Stimulated activated CD4-positive, alpha-beta T cell treated with anti-CD3 and anti-CD28 coated beads, Interleukin-1b, Interleukin-23, amount 100 ng/mL, for 4 hours (primary cell): ENCODE measurements at regions not wholly inside any gene's neighbourhood (a gene's known extent, or its start where the extent isn't known, plus 50 kb on each side); places are given as distances from the start of the nearest gene placed in this dataset.

Experiments
- DNase-seq, 2 donors: peaks; one replicate each; pipeline ENCODE4 v3.0.0-alpha.2; 2020; ENCODE audit warnings: low read depth in 2 of 2

DNA sequence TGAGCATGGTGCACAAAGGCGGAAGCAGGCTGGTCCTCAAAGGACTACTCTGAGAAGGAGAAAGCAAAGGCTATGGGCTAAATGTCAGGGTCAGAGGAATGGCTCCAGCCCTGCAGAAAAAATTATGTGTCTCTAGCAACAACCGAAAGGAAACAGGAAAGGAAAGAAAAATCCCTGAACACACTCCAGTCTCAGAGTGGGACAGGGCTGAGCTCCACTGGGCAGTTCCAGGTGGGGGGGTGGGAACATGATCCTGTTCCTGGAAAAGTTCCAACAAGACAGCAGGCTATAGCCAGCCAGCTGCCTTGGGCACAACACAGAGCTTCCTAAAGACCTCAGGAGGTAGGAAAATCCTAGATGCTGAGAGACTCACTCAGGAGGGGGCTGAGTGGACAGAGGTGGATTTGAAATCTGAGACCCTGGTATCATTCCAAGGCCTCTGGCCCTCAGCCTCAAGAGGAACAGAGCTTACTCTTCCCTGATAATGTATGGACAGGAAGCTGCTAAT, 1088.2 kb downstream of the TBC1D22A start:
- no peak for DNase-seq

DNA sequence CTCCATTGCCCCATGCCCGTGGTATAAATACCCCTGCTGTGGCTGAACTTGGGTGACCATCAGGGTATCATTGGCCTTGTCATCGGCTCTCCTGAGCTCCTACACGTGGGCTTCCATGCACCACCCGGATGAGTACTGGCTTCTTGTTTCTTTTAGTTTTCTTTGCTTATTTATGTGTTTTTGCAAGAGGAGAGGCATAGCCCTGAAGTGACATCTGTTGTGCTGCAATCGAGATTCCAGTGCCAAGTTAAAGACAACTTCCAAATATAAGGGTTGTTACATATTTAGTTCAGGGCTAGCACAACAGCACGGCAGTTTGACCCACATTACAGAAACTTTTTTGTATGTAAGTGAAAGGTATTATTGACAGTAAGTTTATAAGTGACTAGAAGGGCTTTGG, 1087.1 kb downstream of the TBC1D22A start:
- DNase-seq, result no peak

DNA sequence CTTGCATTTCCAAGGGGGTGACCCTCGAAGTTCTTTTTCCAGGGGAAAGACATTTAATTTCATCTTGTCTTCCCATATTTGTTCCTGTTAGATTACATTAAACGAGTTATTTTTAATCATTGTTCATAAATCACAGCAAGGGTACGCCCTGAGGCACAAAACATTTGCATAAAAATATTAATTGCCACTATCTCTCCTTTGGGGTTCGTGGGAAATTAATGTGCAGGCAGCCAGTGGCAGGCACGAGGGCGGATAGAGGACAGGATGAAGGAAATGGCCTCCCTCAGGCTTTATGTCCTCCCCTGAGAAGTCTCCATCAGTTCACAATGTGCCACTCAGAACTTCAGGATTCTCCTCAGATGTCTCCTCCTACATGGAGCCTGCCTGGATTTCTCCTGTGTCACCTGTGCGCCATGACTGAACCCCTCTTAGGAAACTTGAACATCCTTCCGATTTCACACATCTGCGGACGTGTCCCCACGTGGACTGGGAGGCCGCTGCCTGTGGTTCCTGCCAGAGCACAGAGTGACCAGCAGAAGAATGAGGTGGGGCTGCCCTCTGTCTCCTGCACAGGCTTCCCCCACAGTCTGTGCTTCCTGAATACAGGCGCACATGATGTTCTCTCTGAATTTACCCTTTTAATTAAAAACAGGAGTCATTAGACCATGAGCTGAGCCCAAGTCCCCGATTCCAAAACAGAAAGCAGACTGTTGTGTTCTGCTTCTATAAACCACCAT, 1085.9 kb downstream of the TBC1D22A start:
- DNase-seq, result no peak

DNA sequence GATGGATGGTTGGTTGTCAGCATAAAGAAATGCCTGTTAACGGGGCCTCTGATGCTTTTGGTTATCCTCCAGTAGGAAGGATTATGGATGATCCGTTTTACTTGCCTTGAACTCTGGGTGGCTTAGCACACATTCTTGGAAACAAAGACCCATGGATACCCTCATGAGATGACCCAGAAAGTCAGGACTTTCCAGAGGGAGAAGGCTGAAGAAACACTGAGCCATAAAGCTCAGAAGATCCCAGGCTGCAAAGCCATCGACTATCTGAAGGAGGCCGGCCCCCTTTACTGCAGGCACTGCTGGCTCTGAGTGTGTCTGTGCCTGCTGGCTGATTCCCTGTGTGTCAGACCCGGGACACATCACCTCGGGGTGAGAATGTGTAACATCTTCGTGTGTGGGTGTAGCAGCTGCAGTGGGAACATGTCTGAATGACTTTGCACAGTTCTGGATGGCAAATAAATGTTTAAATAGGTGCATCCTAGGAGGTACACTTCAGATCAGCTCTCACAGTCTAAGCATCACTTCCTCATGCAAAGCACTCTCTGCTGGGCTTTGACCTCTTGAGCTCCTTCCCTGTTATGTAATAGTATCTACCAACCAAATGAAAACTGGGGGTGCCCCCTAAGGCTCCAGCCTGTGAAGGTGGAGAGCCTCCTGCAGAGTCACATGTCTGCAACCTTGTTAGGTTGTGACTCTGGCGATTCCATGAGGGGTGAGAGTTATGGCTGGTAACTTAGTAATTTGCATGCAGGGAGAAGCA, 1084.9 kb downstream of the TBC1D22A start:
- DNase-seq, result no peak

DNA sequence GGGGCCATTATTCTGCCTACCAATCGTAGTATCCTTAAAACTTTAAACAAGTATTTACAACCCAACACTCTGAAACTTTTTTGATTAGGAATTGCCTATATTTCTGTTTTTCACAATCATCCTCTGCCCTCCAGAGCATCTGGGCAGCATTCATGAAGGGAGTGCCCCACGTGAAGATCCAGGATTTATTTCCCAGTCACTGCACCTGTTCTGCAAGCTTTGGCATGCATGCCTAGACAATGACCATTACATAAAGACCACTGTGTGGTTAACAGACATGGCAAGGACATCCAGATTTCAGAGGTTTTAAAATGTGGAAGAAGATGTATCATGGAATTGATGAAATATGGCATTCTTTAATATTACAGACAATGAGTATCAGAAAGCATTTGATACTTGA, 1083.8 kb downstream of the TBC1D22A start:
- DNase-seq, result no peak

DNA sequence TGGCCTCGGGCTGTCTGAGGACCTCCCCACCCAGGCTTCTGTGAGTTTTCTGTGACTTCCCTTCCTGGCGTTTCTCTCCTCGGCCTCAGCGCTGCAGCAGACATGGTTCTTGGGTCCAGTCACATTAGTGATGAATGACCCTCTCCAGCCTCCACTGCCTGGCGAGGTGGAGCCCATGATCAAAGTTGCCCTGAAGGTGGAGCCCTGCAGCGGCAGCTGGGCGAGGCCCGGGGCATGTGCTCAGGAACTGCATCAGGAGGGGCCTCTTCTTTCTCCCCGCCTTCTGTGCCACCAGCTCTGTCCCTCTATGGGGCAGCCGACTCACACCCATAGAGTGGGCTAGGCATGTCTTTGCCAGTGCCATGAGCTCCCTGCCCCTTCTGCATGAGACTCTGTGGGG, 1079.7 kb downstream of the TBC1D22A start:
- DNase-seq, result no peak

DNA sequence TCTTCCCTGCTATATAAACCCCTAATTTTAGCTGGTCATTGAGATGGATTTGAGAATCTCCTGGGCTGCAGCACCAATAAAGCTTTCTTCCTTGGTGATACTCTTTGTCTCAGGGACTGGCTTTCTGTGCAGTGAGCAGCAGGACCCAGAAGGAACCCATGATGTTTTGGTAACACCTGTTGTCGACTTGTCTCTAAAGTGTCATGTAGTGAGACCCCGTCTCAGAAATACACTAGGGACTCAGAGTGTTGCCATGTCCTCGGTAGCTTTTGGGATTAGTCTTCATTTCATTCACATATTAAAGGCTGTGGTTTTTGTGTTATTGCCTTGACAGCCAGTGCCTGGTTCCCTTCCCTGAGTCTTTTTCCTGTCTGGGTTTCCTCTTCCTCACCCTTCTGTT, 1078.7 kb downstream of the TBC1D22A start:
- no peak for DNase-seq

DNA sequence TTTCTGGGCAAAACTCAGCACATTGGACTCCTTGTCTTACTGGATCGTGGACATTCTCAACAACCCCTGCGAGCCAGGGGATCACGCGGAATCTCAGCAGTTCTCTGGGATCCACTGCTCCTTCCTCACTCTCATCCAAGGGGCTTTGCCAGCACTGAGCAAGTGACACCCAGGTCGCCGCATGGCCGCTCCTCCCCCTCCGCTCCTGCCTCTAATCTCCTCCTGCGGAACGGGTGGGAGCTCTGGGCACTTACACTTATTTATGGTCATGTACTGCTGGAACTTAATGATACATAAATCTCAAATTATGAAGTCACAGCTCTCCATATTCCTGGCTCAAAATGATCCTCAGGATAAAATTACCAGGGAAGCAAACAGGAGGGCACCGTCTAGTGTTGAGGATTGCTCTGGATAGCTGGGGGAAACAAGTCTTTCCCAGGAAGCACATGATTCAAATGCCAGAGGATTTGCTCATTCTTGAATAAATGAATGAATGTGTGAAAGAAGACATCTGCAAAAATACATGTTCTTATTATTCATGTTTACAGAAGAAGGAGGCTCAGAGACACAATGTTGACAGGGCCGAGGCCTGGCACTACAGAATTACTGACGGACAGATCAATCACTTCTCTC, 1077.3 kb downstream of the TBC1D22A start:
- DNase-seq, result no peak

DNA sequence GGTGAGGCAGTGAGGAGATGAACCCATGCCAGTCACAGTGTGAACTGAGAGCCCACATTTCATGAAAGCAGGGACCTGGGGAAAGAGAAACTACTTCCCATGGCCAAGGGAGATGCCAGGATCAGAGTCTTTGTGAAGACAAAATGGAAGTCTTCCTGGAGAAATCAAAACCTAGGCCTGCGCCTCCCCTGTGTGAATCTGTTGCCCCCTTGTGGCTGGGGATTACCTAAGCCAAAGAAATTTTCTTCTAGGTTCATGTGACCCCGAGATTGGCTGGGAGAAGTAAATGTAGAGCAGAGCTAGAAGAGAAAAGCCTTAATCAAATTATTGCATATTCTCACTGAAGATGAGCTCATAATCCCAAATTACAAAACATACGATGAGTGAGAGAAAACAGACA, 1075.3 kb downstream of the TBC1D22A start:
- no peak for DNase-seq

DNA sequence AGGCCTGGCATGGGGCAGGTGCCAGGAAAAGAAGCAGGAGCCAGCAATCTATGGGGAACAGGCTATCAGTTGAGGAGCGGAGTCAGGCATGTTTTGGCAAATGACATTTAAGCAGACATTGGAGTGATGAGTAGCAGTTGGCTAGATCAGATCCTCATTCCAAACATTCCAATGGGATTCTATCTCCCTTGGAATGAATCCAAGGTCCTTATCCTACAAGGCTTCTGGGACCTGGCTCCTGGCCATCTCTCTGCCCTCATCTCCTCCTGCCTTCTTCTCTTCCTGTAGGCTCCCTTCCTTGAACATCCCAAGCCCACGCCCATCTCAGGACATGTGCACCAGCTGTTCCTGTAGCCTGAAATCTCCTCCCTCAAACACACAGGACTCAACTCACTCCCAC, 1074.5 kb downstream of the TBC1D22A start:
- no peak for DNase-seq

DNA sequence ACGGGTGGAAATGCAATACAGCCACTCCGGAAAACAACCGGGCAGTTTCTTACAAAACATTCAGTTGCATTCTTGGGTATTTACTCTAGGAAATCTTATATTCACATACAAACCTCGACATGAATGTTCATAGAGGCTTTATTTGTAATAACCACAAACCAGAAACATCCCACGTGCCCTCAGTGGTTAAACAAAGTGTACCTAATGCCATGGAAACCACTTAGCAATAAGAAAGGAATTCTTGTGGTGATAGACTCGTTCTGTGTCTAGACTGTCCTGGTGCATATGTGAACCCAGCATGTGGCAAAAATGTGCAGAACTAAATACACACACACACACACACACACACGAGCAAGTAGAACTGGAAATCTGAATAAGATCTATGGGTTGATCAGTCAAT, 1073.3 kb downstream of the TBC1D22A start:
- no peak for DNase-seq

DNA sequence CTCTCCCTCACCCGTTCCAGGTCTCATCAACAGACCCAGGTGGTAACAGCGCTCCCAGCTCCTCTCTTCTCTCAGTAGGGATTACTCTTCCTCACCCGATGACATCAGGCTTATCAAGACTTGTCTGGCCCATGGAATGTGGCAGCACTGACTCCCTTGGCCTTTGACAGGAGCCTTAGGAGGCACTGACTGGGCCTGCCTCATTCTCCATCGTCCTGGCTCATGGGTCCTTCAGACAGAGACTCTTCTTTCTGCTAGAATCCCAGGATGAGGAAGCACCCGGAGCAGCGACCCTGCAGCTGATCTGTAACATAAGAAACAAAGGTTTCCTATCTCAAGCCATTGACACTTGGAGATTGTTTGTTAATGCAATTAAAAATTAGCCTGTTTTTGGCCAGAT, 1063.6 kb downstream of the TBC1D22A start:
- DNase-seq, result no peak

DNA sequence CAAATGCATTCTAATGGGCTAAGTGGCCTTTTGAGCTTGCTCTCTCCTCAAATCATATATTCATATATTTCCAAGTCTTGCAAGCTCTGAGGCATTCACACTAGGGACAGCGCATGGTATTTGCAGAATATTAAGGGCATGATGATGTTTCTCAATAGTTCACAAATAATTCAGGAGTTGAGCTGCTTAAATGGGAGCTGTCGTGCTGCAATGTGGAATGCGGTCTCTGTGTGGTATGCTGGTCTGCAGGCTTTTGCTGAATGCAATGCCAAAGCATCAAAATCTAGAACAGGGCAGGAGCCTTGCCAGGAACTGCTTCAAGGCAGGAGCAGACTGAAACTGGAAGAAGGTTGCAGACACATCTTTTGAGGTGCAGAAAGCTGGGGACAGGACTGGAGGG, 1060.0 kb downstream of the TBC1D22A start:
- no peak for DNase-seq

DNA sequence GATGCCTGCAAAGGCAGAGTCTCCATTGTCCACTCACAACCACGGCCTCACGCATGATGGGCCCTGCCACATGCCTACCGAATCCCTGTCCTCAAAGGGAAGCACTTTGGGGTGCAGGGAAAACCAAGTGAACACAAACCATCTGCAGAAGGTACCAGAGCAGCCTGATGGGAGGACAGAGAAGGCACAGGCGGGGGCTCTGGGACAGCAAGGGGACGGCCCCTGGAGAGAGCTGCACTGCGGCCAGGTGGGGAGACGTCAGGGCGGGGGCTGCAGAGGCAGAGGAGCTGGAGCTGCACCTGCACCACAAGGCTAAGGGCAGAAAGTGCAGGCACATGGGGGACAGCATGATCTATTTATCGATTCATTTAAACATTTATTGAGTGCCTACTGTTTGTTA, 1056.0 kb downstream of the TBC1D22A start:
- DNase-seq, result no peak

DNA sequence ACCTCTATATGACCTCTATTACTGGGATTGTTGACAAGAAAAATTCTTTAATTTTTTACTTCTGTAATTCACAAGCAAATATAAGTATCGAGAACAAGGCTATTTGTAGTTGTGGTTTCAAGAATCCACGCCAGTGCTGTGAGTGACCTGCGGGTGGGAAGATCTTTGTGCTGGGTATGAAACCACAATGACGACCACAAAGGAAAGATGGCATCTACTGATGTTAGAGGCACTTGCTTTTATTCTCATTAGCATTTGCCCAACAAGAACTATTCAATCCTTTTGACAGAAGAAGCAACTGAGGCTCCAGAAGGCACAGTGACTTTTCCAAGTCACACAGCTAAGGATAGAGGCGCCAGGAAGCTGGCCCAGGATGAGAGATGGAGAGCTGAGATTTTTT, 1054.9 kb downstream of the TBC1D22A start:
- no peak for DNase-seq

DNA sequence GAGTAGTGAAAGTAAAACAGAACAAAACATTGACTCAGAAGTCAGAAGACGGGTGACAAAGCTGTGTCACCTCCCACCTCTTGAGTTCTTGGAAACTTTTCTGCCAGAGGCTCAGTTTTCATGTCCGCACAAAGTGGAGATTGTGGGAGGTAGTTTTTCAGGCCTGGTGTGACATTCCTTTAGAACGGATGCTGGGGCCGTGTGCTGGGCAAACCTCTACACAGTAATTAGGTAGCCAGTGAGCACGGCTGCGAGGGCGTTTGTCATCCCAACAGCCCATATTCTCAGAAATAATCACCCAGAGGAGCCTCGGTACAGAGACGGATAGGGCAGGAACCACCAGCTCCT, 1054.4 kb downstream of the TBC1D22A start:
- DNase-seq, result no peak

DNA sequence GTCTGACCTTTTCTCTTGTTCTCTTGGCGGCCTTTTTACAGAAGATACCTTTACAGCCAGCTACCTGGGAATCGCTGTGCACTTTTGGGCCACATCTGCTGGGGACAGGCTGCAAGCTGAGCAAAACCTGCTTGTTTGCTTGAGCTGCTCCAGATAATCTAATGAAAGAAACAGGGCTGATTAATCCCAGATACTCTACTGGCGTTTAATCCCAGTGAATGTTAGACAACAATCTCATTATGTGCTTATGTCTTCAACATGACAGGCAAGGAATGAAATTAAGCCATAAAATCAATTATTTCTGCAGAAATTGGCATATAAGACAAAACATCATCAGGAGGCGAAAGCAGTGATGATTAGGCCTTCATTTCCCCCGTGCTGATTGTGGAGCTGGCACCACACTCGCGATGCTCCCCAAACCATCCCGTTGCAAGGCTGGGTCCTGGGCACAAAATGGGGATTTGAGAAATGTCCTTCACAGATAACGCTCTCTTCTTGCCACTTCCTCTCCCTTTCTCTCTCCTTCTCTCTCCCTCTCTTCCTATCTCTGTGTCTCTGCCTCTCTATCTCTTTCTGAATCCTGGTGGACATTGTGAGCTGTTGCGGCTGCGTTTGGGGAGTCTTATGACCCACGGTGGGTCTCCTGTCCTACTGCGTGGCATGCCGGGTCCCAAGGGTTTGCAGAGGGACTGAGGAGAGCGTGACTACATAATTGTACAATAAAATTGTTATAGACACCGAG, 1053.8 kb downstream of the TBC1D22A start:
- DNase-seq, result no peak

DNA sequence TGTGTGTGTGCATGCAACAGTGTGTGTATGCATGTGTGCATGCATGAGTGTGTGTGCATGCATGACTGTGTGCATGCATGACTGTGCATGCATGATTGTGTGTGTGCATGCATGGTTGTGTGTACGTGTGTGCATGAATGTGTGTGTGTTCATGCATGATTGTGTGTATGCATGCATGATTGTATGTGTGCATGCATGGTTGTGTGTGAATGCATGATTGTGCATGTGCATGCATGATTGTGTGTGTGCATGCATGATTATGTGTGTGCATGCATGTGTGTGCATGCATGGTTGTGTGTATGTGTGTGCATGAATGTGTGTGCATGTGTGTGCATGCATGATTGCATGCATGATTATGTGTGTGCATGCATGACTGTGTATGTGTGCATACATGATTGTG, 1052.0 kb downstream of the TBC1D22A start:
- DNase-seq, result no peak

DNA sequence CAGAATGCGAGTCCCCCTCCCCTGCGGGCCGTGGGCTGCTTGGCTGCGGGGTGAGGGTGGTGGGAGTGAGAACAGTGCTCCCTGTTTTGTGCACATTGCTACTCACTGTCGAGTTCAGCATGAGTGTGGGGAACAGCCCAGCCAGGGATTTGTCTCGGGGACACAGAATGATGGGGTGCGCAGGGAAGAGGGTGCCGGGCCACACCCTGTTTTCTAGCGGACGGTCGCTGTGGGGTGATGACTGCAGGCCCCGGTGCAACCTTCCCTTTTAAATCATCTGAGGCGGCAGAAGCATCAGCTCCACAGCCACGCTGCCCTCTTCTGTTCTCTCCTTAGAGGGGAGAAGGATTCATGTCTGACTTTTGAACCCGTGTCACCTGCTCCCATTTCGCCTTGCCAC, 1051.2 kb downstream of the TBC1D22A start:
- DNase-seq, result no peak

DNA sequence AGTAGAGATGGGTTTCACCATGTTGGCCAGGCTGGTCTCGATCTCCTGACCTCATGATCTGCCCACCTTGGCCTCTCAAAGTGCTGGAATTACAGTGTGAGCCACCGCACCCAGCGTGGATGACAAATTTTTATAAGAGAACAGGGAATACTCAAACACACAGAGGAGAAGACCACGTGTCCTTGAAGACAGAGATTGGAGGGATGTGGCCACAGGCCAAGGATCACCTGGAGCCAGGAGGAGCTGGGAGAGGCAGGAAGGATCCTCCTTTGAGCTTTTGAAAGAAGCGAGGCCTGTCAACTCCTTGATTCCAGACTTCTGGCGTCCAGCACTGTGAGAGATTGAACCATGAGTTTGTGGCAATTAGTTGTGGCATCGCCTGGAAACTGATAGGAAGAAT, 1049.5 kb downstream of the TBC1D22A start:
- DNase-seq, result no peak

DNA sequence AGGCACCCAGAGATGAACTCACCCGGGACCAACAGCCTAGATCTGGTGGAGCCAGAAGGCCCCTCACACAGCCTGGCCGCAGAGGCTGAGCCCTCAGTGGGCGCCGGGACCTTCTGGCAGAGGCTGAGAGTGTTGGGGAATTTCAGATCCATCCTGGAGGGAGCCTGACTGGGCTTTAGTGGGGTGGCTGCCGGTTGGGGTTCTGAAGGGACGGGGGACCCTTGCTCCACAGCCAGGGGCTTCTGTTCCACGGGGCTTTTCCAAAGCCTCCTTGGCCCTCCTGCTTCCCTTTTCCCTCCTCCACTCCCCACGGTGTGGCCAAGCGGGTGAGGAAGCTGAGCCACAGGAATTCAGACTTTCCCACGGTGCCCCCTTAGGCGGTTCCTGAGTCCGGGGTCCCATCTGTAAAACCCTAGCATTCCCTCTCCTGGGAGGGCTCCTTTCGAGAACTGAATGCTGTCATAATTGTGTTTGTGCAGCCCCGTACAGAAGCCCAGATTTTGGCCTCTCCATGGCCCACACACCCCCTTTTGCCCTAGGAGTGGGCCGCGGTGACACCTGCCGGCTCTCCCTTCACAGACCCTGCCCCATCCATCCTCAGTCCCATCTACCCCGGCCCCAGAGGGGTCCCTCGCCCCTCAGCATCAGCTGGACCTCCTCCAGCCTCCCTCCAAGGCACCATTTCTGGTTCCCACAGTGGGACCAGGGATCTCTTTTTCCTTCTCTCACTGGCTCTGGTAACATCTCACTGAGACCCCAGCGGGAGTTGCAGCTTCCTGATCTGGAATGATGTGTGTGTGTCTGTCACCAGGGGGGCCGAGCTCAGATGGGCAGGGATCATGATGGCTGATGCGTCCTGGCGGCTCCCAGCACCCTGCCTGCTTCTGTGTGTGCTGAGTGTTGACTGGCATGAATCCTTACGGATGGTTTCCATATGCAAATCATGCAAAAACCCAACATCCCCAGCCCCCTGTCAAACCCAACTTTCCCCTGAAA, 1048.4 kb downstream of the TBC1D22A start:
- DNase-seq, result no peak
